ENCODE measurements at regions not wholly inside any gene's neighbourhood (a gene's known extent, or its start where the extent isn't known, plus 50 kb on each side); places are given as distances from the start of the nearest gene placed in this dataset.

GRCh38 chr3:59547874-59548273 is 498.0 kb upstream of the CFAP20DC start:
- no peak for TF ChIP-seq TAF1 (IDR thresholded peaks at IDR 0.05; ENCODE audit: borderline replicate concordance, low read depth, low read length)
- no peak for TF ChIP-seq POLR2A (IDR thresholded peaks at IDR 0.05; ENCODE audit: low read depth, low read length)
- TF ChIP-seq POLR2AphosphoS5 (IDR thresholded peaks at IDR 0.05; ENCODE audit: low read depth, low read length): no peak

Measured in GM12892 (cell line).